Right atrium auricular region (tissue), 2 donors: ENCODE measurements at regions not wholly inside any gene's neighbourhood (a gene's known extent, or its start where the extent isn't known, plus 50 kb on each side); places are given as distances from the start of the nearest gene placed in this dataset.

Experiments used
- DNase-seq: peaks from one replicate; pipeline ENCODE4 v3.0.0-alpha.2; 2019; ENCODE audit warnings: low spot score
- H3K27ac ChIP-seq, 2 donors: fragments of 200-600 bp; sonication (generic); 1 replicate in 1 of 2; 2 replicates in 1 of 2; pipeline ENCODE4 v1.5.1; 2016 to 2019
- H3K27me3 ChIP-seq, 2 donors: fragments of 200-600 bp; sonication (generic); one replicate each; pipeline versions ENCODE4 v1.5.1 to v1.6.0; 2017 to 2019
- H3K36me3 ChIP-seq: fragments of 200-600 bp; sonication (generic); one replicate; pipeline ENCODE4 v1.5.1; 2016
- H3K4me1 ChIP-seq, 2 donors: fragments of 200-600 bp; sonication (generic); one replicate each; pipeline versions ENCODE4 v1.5.1 to v1.6.0; 2017 to 2019
- H3K4me3 ChIP-seq, 2 donors: fragments of 200-600 bp; sonication (generic); 1 replicate in 1 of 2; 2 replicates in 1 of 2; pipeline ENCODE4 v1.5.1; 2017 to 2019; ENCODE audit warnings: mild to moderate bottlenecking in 1 of 2, moderate library complexity in 1 of 2
- H3K9me3 ChIP-seq, 2 donors: fragments of 200-600 bp; sonication (generic); one replicate each; pipeline ENCODE4 v1.5.1; 2019
- CTCF ChIP-seq, 2 donors: fragments of 200-600 bp; sonication (generic); IDR thresholded peaks; one replicate each; pipeline ENCODE4 v1.5.1; 2019; ENCODE audit warnings: antibody characterized with exemption in 2 of 2

- H3K9me3 ChIP-seq, result no peaks in the 10 kb centered on the region
- peak overlapping the region; percentile 75 to 92 for H3K27ac ChIP-seq
- peaks cover 0 to 40% of the 10 kb centered on the region in 2 donors for H3K4me1 ChIP-seq
- peak overlapping the region; percentile 52 to 58 for H3K4me3 ChIP-seq
- no peaks in the 10 kb centered on the region for H3K36me3 ChIP-seq
- no peak for DNase-seq
- no peaks in the 10 kb centered on the region for H3K27me3 ChIP-seq
- TF ChIP-seq CTCF (IDR thresholded peaks at IDR 0.05), result no peak
Observed at GRCh38 chr5:155729684-155730059, 597.3 kb upstream of the SGCD start.

GRCh38 chr5:155732587-155733376 is 594.2 kb upstream of the SGCD start:
- DNase-seq, result no peak
- Histone ChIP-seq H3K36me3 (no peaks in the 10 kb centered on the region), H3K27ac (peak overlapping the region; percentile 68 to 92), H3K4me3 (no peak overlapping the region), H3K27me3 (no peaks in the 10 kb centered on the region), H3K9me3 (no peaks in the 10 kb centered on the region), H3K4me1 (peaks cover 0 to 41% of the 10 kb centered on the region in 2 donors)
- no peak for TF ChIP-seq CTCF (IDR thresholded peaks at IDR 0.05)

GRCh38 chr5:155733935-155734334 is 593.0 kb upstream of the SGCD start:
- DNase-seq, result no peak
- no peaks in the 10 kb centered on the region for H3K27me3 ChIP-seq
- H3K36me3 ChIP-seq, result no peaks in the 10 kb centered on the region
- no peak for TF ChIP-seq CTCF (IDR thresholded peaks at IDR 0.05)
- H3K9me3 ChIP-seq, result no peaks in the 10 kb centered on the region
- H3K4me1 ChIP-seq, result peaks cover 0 to 32% of the 10 kb centered on the region in 2 donors
- H3K27ac ChIP-seq, result peak overlapping the region; percentile 68 to 92
- H3K4me3 ChIP-seq, result no peak overlapping the region

GRCh38 chr5:155735388-155735787 is 591.6 kb upstream of the SGCD start:
- DNase-seq, result peak; percentile 62
- Histone ChIP-seq H3K4me1 (peaks cover 0 to 29% of the 10 kb centered on the region in 2 donors), H3K27ac (peak overlapping the region; percentile 24 to 92)

GRCh38 chr5:155738616-155739015 is 588.3 kb upstream of the SGCD start:
- TF ChIP-seq CTCF (IDR thresholded peaks at IDR 0.05), result no peak
- Histone ChIP-seq H3K36me3 (no peaks in the 10 kb centered on the region), H3K4me1 (peaks cover 0 to 7% of the 10 kb centered on the region in 2 donors), H3K27me3 (no peaks in the 10 kb centered on the region), H3K27ac (no peak overlapping the region), H3K4me3 (no peak overlapping the region), H3K9me3 (no peaks in the 10 kb centered on the region)
- DNase-seq, result no peak

More at GRCh38 chr5:155735388-155735787, 591.6 kb upstream of the SGCD start:
- no peak overlapping the region for H3K4me3 ChIP-seq
- no peaks in the 10 kb centered on the region for H3K9me3 ChIP-seq
- H3K27me3 ChIP-seq, result no peaks in the 10 kb centered on the region
- TF ChIP-seq CTCF (IDR thresholded peaks at IDR 0.05), result no peak
- H3K36me3 ChIP-seq, result no peaks in the 10 kb centered on the region
